ENCODE measurements at regions not wholly inside any gene's neighbourhood (a gene's known extent, or its start where the extent isn't known, plus 50 kb on each side); places are given as distances from the start of the nearest gene placed in this dataset.
"Not testable (repeated sequence)": the region's sequence is repeated elsewhere in the genome, so short reads cannot be mapped to it uniquely, and the experiment has no call there.

GRCh38 chr17:36850790-36851189 is 86.5 kb upstream of the LHX1 start:
- peak; percentile 90 for DNase-seq (ENCODE audit: low spot score)
- peak overlapping the region; percentile 86 for H3K27ac ChIP-seq
- TF ChIP-seq, protein P1, sequence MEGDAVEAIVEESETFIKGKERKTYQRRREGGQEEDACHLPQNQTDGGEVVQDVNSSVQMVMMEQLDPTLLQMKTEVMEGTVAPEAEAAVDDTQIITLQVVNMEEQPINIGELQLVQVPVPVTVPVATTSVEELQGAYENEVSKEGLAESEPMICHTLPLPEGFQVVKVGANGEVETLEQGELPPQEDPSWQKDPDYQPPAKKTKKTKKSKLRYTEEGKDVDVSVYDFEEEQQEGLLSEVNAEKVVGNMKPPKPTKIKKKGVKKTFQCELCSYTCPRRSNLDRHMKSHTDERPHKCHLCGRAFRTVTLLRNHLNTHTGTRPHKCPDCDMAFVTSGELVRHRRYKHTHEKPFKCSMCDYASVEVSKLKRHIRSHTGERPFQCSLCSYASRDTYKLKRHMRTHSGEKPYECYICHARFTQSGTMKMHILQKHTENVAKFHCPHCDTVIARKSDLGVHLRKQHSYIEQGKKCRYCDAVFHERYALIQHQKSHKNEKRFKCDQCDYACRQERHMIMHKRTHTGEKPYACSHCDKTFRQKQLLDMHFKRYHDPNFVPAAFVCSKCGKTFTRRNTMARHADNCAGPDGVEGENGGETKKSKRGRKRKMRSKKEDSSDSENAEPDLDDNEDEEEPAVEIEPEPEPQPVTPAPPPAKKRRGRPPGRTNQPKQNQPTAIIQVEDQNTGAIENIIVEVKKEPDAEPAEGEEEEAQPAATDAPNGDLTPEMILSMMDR (conservative IDR thresholded peaks at IDR 0.05; ENCODE audit: low read depth): no peak
- CTCF ChIA-PET: interaction anchor here (0.8 kb wide), 1 partner anchor 47 kb away, joined by 7 read pairs; no protein-coding TSS in a partner anchor
- POLR2A ChIA-PET (ENCODE audit: low non-redundant PET): no interaction called here

DNA sequence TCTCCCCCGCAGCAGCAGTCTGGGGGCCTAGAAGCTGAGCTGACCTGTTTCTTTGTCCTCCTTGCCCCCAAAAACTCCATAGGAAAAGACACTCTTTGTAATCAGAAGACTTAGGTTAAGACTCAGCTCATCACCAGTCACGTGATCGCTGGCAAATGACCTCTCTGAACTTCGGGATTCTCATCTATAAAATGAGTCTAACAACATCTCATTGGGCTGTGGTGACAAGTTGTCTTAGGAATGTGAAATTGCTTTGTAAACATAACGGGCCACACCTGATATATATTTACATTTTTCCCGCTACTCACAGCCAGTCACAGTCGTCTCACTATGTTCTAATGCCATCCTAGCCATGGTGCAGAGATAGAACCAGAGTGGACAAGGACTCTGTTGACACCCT is 86.0 kb upstream of the LHX1 start:
- DNase-seq (ENCODE audit: low spot score): peak; percentile 79
- ChIA-PET CTCF (interaction anchor here (0.8 kb wide), 1 partner anchor 46 kb away, joined by 7 read pairs; no protein-coding TSS in a partner anchor), POLR2A (ENCODE audit: low non-redundant PET) (no interaction called here)
- H3K27ac ChIP-seq: peak overlapping the region; percentile 86
- TF ChIP-seq, protein P1 (conservative IDR thresholded peaks at IDR 0.05; ENCODE audit: low read depth): no peak

DNA sequence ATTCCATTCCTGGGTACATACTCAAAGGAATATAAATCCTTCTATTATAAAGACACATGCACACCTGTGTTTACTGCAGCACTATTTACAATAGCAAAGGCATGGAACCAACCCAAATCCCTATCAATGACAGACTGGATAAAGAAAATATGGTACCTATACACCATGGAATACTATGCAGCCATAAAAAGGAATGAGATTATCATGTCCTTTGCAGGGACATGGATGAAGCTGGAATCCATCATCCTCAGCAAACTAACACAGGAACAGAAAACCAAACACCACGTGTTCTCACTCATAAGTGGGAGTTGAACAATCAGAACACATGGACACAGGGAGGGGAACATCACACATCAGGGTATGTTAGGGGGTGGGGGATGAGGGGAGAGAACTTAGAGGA is 84.8 kb upstream of the LHX1 start:
- CTCF ChIA-PET: interaction anchor here (0.6 kb wide), 1 partner anchor 1732 kb away, joined by 5 read pairs; no protein-coding TSS in a partner anchor
- H3K27ac ChIP-seq; DNase-seq (ENCODE audit: low spot score); POLR2A ChIA-PET (ENCODE audit: low non-redundant PET): not testable (repeated sequence)

- POLR2A ChIA-PET (ENCODE audit: low non-redundant PET): no interaction called here
- TF ChIP-seq, protein P1 (conservative IDR thresholded peaks at IDR 0.05; ENCODE audit: low read depth): no peak
- no peak overlapping the region for H3K27ac ChIP-seq
- CTCF ChIA-PET: no interaction called here
- DNase-seq (ENCODE audit: low spot score): no peak
Observed at GRCh38 chr17:36854982-36855381, 82.3 kb upstream of the LHX1 start.

GRCh38 chr17:36855459-36855858 is 81.8 kb upstream of the LHX1 start:
- ChIA-PET POLR2A (ENCODE audit: low non-redundant PET) (no interaction called here), CTCF (no interaction called here)
- TF ChIP-seq, protein P1 (conservative IDR thresholded peaks at IDR 0.05; ENCODE audit: low read depth): no peak
- no peak for DNase-seq (ENCODE audit: low spot score)
- no peak overlapping the region for H3K27ac ChIP-seq

- ChIA-PET POLR2A (ENCODE audit: low non-redundant PET) (no interaction called here), CTCF (no interaction called here)
- no peak overlapping the region for H3K27ac ChIP-seq
- TF ChIP-seq, protein P1 (conservative IDR thresholded peaks at IDR 0.05; ENCODE audit: low read depth): no peak
- peak; percentile 68 for DNase-seq (ENCODE audit: low spot score)
Observed at GRCh38 chr17:36856222-36856621, 81.1 kb upstream of the LHX1 start.

GRCh38 chr17:36856903-36857381 is 80.3 kb upstream of the LHX1 start:
- H3K27ac ChIP-seq: no peak overlapping the region
- CTCF ChIA-PET: interaction anchor here (1.0 kb wide), 1 partner anchor 191 kb away, joined by 3 read pairs; no protein-coding TSS in a partner anchor
- no peak for DNase-seq (ENCODE audit: low spot score)

More at GRCh38 chr17:36856903-36857381, 80.3 kb upstream of the LHX1 start:
- TF ChIP-seq, protein P1 (conservative IDR thresholded peaks at IDR 0.05; ENCODE audit: low read depth): no peak
- POLR2A ChIA-PET (ENCODE audit: low non-redundant PET): no interaction called here

Measured in RWPE1 (cell line).